Lower leg skin (tissue), 3 donors: ENCODE measurements at regions not wholly inside any gene's neighbourhood (a gene's known extent, or its start where the extent isn't known, plus 50 kb on each side); places are given as distances from the start of the nearest gene placed in this dataset.

Source experiments
- POLR2A ChIP-seq, 2 donors: fragments of 450-650 bp; IDR thresholded peaks; one replicate each; pipeline ENCODE4 v1.6.1; 2016 to 2017; ENCODE audit warnings: antibody characterized with exemption in 2 of 2, mild to moderate bottlenecking in 1 of 2, moderate library complexity in 1 of 2
- TF ChIP-seq, protein P1 (sequence below), 3 donors: fragments of 450-650 bp; IDR thresholded peaks; one replicate each; pipeline ENCODE4 v1.5.1; 2016; ENCODE audit warnings: antibody characterized with exemption in 3 of 3, mild to moderate bottlenecking in 3 of 3, moderate library complexity in 2 of 3

DNA sequence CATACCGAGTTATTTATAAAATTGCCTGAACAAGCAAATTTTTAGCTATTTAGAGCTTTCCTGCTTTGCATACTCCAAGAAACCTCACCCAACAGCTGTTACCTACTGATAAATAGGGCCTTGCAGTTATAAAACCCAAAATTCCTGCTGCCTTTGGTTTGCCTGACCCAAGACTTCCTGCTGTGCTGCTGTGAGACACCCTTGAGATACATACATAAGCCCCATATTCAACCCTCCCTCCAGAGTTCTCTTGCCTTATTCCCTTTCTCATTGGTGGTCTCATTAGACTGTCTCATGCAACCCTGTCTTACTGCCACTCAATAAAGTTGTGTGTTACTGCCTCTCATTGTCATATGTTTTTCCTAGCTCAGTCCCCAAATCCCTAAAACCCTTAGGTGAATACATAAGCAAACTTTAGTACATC is 677.6 kb downstream of the UQCRFS1 start:
- TF ChIP-seq, protein P1, sequence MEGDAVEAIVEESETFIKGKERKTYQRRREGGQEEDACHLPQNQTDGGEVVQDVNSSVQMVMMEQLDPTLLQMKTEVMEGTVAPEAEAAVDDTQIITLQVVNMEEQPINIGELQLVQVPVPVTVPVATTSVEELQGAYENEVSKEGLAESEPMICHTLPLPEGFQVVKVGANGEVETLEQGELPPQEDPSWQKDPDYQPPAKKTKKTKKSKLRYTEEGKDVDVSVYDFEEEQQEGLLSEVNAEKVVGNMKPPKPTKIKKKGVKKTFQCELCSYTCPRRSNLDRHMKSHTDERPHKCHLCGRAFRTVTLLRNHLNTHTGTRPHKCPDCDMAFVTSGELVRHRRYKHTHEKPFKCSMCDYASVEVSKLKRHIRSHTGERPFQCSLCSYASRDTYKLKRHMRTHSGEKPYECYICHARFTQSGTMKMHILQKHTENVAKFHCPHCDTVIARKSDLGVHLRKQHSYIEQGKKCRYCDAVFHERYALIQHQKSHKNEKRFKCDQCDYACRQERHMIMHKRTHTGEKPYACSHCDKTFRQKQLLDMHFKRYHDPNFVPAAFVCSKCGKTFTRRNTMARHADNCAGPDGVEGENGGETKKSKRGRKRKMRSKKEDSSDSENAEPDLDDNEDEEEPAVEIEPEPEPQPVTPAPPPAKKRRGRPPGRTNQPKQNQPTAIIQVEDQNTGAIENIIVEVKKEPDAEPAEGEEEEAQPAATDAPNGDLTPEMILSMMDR (IDR thresholded peaks at IDR 0.05) = no peak
- no peak for TF ChIP-seq POLR2A (IDR thresholded peaks at IDR 0.05)
